SK-N-SH treated with all-trans-retinoic acid at 6 μM for 48 hours (cell line): ENCODE measurements at regions not wholly inside any gene's neighbourhood (a gene's known extent, or its start where the extent isn't known, plus 50 kb on each side); places are given as distances from the start of the nearest gene placed in this dataset.
"Not testable (repeated sequence)": the region's sequence is repeated elsewhere in the genome, so short reads cannot be mapped to it uniquely, and the experiment has no call there.

Experiments used
- ATAC-seq: fragments of 200-7000 bp; cut with Tn5 transposase; 3 replicates; pipeline ENCODE4 v1.9.1; 2020; ENCODE audit warnings: mild to moderate bottlenecking, moderate library complexity
- BACH2 ChIP-seq: fragments of 250-450 bp; sonication (Bioruptor Pico); IDR thresholded peaks from 2 replicates; pipeline ENCODE4 v1.9.0; 2021; ENCODE audit warnings: mild to moderate bottlenecking, borderline replicate concordance
- CSDC2 ChIP-seq: fragments of 250-450 bp; sonication (Bioruptor Pico); IDR thresholded peaks from 2 replicates; pipeline ENCODE4 v1.5.0; 2020; ENCODE audit warnings: mild to moderate bottlenecking, moderate library complexity
- ESRRG ChIP-seq: fragments of 250-450 bp; sonication (Bioruptor Pico); IDR thresholded peaks from 2 replicates; pipeline ENCODE4 v1.6.1; 2021; ENCODE audit warnings: mild to moderate bottlenecking
- GLIS3 ChIP-seq: fragments of 250-450 bp; sonication (Bioruptor Pico); IDR thresholded peaks from 2 replicates; pipeline ENCODE4 v1.5.0; 2020; ENCODE audit warnings: mild to moderate bottlenecking, moderate library complexity
- OSR1 ChIP-seq: fragments of 250-450 bp; sonication (Bioruptor Pico); IDR thresholded peaks from 2 replicates; pipeline ENCODE4 v1.8.0; 2022; ENCODE audit warnings: moderate library complexity, mild to moderate bottlenecking, inconsistent platforms
- POU6F1 ChIP-seq: fragments of 250-450 bp; sonication (Bioruptor Pico); IDR thresholded peaks from 2 replicates; pipeline ENCODE4 v1.8.0; 2021; ENCODE audit warnings: low read depth, mild to moderate bottlenecking, moderate library complexity, borderline replicate concordance
- PPARA ChIP-seq: fragments of 250-450 bp; sonication (Bioruptor Pico); IDR thresholded peaks from 2 replicates; pipeline ENCODE4 v1.5.0; 2020; ENCODE audit warnings: mild to moderate bottlenecking, borderline replicate concordance
- RARB ChIP-seq: fragments of 250-450 bp; sonication (Bioruptor Pico); IDR thresholded peaks from 2 replicates; pipeline ENCODE4 v1.8.0; 2021; ENCODE audit warnings: mild to moderate bottlenecking, moderate library complexity
- SNAI2 ChIP-seq: fragments of 250-450 bp; sonication (Bioruptor Pico); IDR thresholded peaks from 2 replicates; pipeline ENCODE4 v1.5.0; 2020; ENCODE audit warnings: mild to moderate bottlenecking, moderate library complexity
- TCF4 ChIP-seq: fragments of 250-450 bp; sonication (Bioruptor Pico); IDR thresholded peaks from 2 replicates; pipeline ENCODE4 v1.8.0; 2021; ENCODE audit warnings: mild to moderate bottlenecking, moderate library complexity, borderline replicate concordance
- TOX ChIP-seq: fragments of 250-450 bp; sonication (Bioruptor Pico); IDR thresholded peaks from 2 replicates; pipeline ENCODE4 v1.8.0; 2021; ENCODE audit warnings: mild to moderate bottlenecking, moderate library complexity, borderline replicate concordance
- ZC3H10 ChIP-seq: fragments of 250-450 bp; sonication (Bioruptor Pico); IDR thresholded peaks from 2 replicates; pipeline ENCODE4 v1.5.1; 2021; ENCODE audit warnings: mild to moderate bottlenecking, moderate library complexity
- ZFP3 ChIP-seq: fragments of 250-450 bp; sonication (Bioruptor Pico); IDR thresholded peaks from 2 replicates; pipeline ENCODE4 v1.5.0; 2020; ENCODE audit warnings: mild to moderate bottlenecking, moderate library complexity
- ZFP30 ChIP-seq: fragments of 450-650 bp; formaldehyde crosslinking; IDR thresholded peaks from 2 replicates; pipeline ENCODE4 v1.5.0; 2022; ENCODE audit warnings: mild to moderate bottlenecking, moderate library complexity
- ZNF565 ChIP-seq: fragments of 450-650 bp; formaldehyde crosslinking; conservative IDR thresholded peaks from 2 replicates; pipeline ENCODE4 v1.5.0; 2020; ENCODE audit warnings: low read depth, mild to moderate bottlenecking, moderate library complexity
- ZNF70 ChIP-seq: fragments of 450-650 bp; formaldehyde crosslinking; IDR thresholded peaks from 2 replicates; pipeline ENCODE4 v1.5.0; 2020; ENCODE audit warnings: mild to moderate bottlenecking, moderate library complexity
- ZNF8 ChIP-seq: fragments of 450-650 bp; formaldehyde crosslinking; IDR thresholded peaks from 2 replicates; pipeline ENCODE4 v1.5.0; 2020; ENCODE audit warnings: mild to moderate bottlenecking, moderate library complexity
- TF ChIP-seq, protein P1 (sequence below): fragments of 250-450 bp; sonication (Bioruptor Pico); IDR thresholded peaks from 2 replicates; pipeline ENCODE4 v1.5.0; 2020; ENCODE audit warnings: mild to moderate bottlenecking, moderate library complexity

GRCh38 chr14:51367600-51367931, 127.5 kb downstream of the TMX1 start:
- ATAC-seq: peak; percentile 59
- TF ChIP-seq CSDC2 (no peak), ZC3H10 (peak; percentile 36; the same call in 1 of the 2 replicates), ZNF8 (no peak)

- TF ChIP-seq ZNF70 (CRISPR knock-in tag) (no peak), BACH2 (CRISPR knock-in tag) (no peak), OSR1 (no peak), TOX (CRISPR knock-in tag) (no peak)
Measured at GRCh38 chr14:51368721-51369163, 128.7 kb downstream of the TMX1 start.

GRCh38 chr14:51369814-51370213, 129.8 kb downstream of the TMX1 start:
- ATAC-seq: no peak
- TF ChIP-seq ESRRG: no peak

More at GRCh38 chr14:51368721-51369163, 128.7 kb downstream of the TMX1 start:
- ATAC-seq: no peak

GRCh38 chr14:51370758-51371386, 130.8 kb downstream of the TMX1 start:
- peak; percentile 54 for ATAC-seq
- TF ChIP-seq SNAI2 (CRISPR knock-in tag): no peak
- no peak for TF ChIP-seq ZFP30 (CRISPR knock-in tag)
- TF ChIP-seq ESRRG: no peak

DNA sequence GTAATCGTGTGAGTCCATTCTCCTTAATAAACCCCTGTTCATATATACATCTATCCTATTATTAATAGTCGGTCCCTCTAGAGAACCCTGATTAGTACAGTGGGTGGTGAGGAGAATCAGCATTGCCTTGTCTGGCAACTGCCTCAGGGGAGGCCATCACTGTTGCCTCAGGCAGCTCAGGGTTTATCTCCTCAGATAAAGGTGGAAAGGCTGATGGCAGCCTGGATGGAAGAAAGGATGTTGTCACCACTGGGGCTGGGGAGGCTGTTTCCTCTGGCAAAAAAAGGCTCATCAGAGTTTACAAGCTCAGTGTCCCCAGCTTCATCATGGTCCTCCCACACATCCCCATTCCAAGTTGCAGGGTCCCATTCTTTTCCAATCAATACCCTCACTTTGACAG, 137.1 kb downstream of the TMX1 start:
- not testable (repeated sequence) for ATAC-seq

GRCh38 chr14:51382506-51382905, 142.5 kb downstream of the TMX1 start:
- ATAC-seq: no peak
- no peak for TF ChIP-seq ZFP30 (CRISPR knock-in tag)

GRCh38 chr14:51386411-51386810, 146.4 kb downstream of the TMX1 start:
- no peak for TF ChIP-seq ZNF565 (CRISPR knock-in tag)
- no peak for TF ChIP-seq ZC3H10
- TF ChIP-seq CSDC2: no peak
- TF ChIP-seq TCF4: no peak
- no peak for TF ChIP-seq ZNF70 (CRISPR knock-in tag)
- no peak for TF ChIP-seq ZFP3 (CRISPR knock-in tag)
- no peak for TF ChIP-seq ESRRG
- no peak for TF ChIP-seq PPARA (CRISPR knock-in tag)
- TF ChIP-seq, protein P1, sequence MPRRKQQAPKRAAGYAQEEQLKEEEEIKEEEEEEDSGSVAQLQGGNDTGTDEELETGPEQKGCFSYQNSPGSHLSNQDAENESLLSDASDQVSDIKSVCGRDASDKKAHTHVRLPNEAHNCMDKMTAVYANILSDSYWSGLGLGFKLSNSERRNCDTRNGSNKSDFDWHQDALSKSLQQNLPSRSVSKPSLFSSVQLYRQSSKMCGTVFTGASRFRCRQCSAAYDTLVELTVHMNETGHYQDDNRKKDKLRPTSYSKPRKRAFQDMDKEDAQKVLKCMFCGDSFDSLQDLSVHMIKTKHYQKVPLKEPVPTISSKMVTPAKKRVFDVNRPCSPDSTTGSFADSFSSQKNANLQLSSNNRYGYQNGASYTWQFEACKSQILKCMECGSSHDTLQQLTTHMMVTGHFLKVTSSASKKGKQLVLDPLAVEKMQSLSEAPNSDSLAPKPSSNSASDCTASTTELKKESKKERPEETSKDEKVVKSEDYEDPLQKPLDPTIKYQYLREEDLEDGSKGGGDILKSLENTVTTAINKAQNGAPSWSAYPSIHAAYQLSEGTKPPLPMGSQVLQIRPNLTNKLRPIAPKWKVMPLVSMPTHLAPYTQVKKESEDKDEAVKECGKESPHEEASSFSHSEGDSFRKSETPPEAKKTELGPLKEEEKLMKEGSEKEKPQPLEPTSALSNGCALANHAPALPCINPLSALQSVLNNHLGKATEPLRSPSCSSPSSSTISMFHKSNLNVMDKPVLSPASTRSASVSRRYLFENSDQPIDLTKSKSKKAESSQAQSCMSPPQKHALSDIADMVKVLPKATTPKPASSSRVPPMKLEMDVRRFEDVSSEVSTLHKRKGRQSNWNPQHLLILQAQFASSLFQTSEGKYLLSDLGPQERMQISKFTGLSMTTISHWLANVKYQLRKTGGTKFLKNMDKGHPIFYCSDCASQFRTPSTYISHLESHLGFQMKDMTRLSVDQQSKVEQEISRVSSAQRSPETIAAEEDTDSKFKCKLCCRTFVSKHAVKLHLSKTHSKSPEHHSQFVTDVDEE (CRISPR knock-in tag): no peak
- TF ChIP-seq GLIS3: no peak
- TF ChIP-seq BACH2 (CRISPR knock-in tag): no peak
- TF ChIP-seq POU6F1 (CRISPR knock-in tag): no peak
- no peak for TF ChIP-seq RARB (CRISPR knock-in tag)
- TF ChIP-seq SNAI2 (CRISPR knock-in tag): no peak
- TF ChIP-seq ZFP30 (CRISPR knock-in tag): no peak

GRCh38 chr14:51386983-51387735, 147.1 kb downstream of the TMX1 start:
- no peak for ATAC-seq
- no peak for TF ChIP-seq ZFP3 (CRISPR knock-in tag)

More at GRCh38 chr14:51386411-51386810, 146.4 kb downstream of the TMX1 start:
- ATAC-seq: no peak
